Neural crest cell (in vitro differentiated cells): ENCODE measurements at regions not wholly inside any gene's neighbourhood (a gene's known extent, or its start where the extent isn't known, plus 50 kb on each side); places are given as distances from the start of the nearest gene placed in this dataset.

Experiments
- DNase-seq: peaks from one replicate; pipeline ENCODE4 v3.0.0; 2021; ENCODE audit warnings: low read depth, mixed read lengths, low spot score
- H3K27ac Mint-ChIP-seq: one replicate; pipeline ENCODE4 v1.8.0; 2021; ENCODE audit warnings: mild to moderate bottlenecking, mixed read lengths; ENCODE audit not compliant: unreplicated experiment
- H3K27me3 Mint-ChIP-seq: 2 replicates; pipeline ENCODE4 v1.8.0; 2021; ENCODE audit warnings: low read depth, mild to moderate bottlenecking, mixed read lengths
- H3K36me3 Mint-ChIP-seq: 2 replicates; pipeline ENCODE4 v1.8.0; 2021; ENCODE audit warnings: low read depth, mild to moderate bottlenecking, mixed read lengths
- H3K4me1 Mint-ChIP-seq: 2 replicates; pipeline ENCODE4 v1.8.0; 2021; ENCODE audit warnings: mixed read lengths
- H3K4me3 Mint-ChIP-seq: one replicate; pipeline ENCODE4 v1.8.0; 2021; ENCODE audit warnings: mild to moderate bottlenecking, mixed read lengths
- H3K9me3 Mint-ChIP-seq: 2 replicates; pipeline ENCODE4 v1.8.0; 2021; ENCODE audit warnings: mixed read lengths
- TF ChIP-seq, protein P1 (sequence below): fragments of 200-600 bp; sonication (generic); conservative IDR thresholded peaks from 2 replicates; pipeline ENCODE4 v1.5.0; 2021; ENCODE audit warnings: antibody characterized with exemption, mild to moderate bottlenecking

GRCh38 chr12:47558625-47559345 is 147.0 kb downstream of the RPAP3 start:
- Mint-ChIP-seq H3K36me3 (peaks cover 5% of the 10 kb centered on the region), H3K4me1 (peaks cover 24% of the 10 kb centered on the region), H3K9me3 (peaks cover 8% of the 10 kb centered on the region), H3K27ac (no peak overlapping the region), H3K27me3 (peaks cover 23% of the 10 kb centered on the region), H3K4me3 (no peak overlapping the region)
- TF ChIP-seq, protein P1, sequence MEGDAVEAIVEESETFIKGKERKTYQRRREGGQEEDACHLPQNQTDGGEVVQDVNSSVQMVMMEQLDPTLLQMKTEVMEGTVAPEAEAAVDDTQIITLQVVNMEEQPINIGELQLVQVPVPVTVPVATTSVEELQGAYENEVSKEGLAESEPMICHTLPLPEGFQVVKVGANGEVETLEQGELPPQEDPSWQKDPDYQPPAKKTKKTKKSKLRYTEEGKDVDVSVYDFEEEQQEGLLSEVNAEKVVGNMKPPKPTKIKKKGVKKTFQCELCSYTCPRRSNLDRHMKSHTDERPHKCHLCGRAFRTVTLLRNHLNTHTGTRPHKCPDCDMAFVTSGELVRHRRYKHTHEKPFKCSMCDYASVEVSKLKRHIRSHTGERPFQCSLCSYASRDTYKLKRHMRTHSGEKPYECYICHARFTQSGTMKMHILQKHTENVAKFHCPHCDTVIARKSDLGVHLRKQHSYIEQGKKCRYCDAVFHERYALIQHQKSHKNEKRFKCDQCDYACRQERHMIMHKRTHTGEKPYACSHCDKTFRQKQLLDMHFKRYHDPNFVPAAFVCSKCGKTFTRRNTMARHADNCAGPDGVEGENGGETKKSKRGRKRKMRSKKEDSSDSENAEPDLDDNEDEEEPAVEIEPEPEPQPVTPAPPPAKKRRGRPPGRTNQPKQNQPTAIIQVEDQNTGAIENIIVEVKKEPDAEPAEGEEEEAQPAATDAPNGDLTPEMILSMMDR, result no peak
- DNase-seq, result no peak

GRCh38 chr12:47557386-47557785 is 148.4 kb downstream of the RPAP3 start:
- Mint-ChIP-seq H3K4me3 (no peak overlapping the region), H3K27ac (no peak overlapping the region), H3K27me3 (peaks cover 20% of the 10 kb centered on the region), H3K4me1 (peaks cover 24% of the 10 kb centered on the region), H3K36me3 (peaks cover 5% of the 10 kb centered on the region), H3K9me3 (peaks cover 11% of the 10 kb centered on the region)
- no peak for DNase-seq
- TF ChIP-seq, protein P1, result no peak

DNA sequence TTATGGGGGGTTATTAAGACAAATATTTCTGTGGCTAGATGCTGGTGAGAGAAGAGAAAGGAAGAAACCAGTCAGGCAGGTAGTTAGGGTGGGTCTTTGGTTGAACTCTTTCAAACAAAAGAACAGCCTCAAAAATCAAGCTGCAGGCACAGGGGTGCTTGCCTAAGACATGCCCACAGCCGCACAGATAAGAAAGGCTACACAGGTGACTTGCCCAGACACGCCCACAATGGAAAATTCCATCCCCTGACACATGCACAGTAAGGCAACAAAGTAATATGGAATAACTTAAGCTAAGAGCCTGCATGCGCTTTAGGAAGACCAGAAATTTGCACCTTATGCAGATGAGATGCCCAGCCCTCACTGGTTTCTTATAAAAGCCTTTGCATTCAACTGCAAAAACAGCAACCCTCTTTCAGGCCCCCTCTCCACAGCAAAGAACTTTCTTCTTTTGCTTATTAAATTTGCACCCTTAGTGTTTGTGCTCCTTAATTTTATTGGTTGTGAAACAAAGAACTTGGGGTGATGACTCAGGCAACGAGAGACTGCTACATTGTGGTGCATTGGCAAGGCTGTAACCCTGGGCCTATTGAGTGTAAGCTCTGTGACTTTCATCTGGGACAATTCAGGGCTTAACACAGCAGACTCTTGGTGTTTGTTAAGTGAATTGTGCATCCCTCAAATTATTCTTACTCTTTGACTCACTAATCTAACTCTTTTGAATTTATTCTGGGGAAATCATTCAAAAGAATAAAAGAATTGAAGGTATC is 149.4 kb downstream of the RPAP3 start:
- peaks cover 5% of the 10 kb centered on the region for H3K36me3 Mint-ChIP-seq
- TF ChIP-seq, protein P1, result no peak
- peaks cover 27% of the 10 kb centered on the region for H3K4me1 Mint-ChIP-seq
- no peak overlapping the region for H3K27ac Mint-ChIP-seq
- H3K27me3 Mint-ChIP-seq, result peaks cover 16% of the 10 kb centered on the region
- DNase-seq, result no peak
- H3K9me3 Mint-ChIP-seq, result peaks cover 11% of the 10 kb centered on the region
- H3K4me3 Mint-ChIP-seq, result no peak overlapping the region

DNA sequence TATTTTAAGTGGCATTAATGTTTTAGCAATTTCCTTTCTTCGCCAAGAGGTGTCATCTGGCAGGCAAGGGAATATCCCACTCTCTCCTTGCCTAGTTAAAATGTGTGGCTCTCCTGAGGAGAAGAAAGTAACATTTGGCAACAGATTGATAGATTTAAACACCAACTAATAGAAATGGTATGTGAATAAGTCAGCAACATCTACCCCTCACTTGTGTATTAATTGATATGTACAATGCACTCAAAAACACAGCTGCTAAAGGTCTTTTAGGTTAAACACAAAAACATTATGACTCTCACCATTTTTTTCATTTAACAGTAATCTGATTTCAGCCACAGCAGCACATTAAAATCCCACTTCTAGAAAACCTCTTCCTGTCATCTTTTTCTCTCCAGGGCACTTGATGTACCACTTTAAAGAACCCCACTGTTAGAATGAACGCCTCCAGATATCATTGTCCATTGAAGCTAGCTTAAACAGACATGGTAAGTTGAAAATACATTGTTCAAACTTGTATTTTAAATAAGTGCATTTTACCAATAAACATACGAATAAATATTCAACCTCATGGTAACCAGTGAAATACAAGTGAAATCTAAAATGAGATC is 151.7 kb downstream of the RPAP3 start:
- TF ChIP-seq, protein P1, result no peak

DNA sequence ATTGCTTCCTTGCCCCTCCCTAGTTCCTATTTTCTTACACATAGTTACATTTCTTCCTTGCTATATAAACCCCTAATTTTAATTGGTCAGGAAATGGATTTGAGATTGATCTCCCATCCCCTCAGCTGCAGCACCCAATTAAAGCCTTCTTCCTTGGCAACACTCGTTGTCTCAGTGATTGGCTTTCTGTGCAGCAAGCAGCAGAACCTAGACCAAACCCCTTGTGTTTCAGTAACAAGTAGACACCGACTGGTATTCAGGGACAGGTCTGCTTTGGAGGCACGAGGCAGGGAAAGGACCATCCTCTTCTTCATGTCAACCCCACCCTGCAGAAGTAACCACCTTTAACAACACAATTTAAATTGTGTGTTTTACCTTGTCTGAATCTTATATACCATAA is 152.6 kb downstream of the RPAP3 start:
- Mint-ChIP-seq H3K4me1 (peaks cover 25% of the 10 kb centered on the region), H3K27ac (no peak overlapping the region), H3K9me3 (peaks cover 11% of the 10 kb centered on the region), H3K27me3 (peaks cover 28% of the 10 kb centered on the region), H3K36me3 (peaks cover 5% of the 10 kb centered on the region), H3K4me3 (no peak overlapping the region)
- DNase-seq, result no peak
- TF ChIP-seq, protein P1, result no peak

More for the DNA sequence above, 151.7 kb downstream of the RPAP3 start:
- peaks cover 11% of the 10 kb centered on the region for H3K9me3 Mint-ChIP-seq
- no peak for DNase-seq
- H3K36me3 Mint-ChIP-seq, result peaks cover 5% of the 10 kb centered on the region
- peaks cover 32% of the 10 kb centered on the region for H3K4me1 Mint-ChIP-seq
- no peak overlapping the region for H3K27ac Mint-ChIP-seq
- no peak overlapping the region for H3K4me3 Mint-ChIP-seq
- H3K27me3 Mint-ChIP-seq, result peaks cover 24% of the 10 kb centered on the region
